ENCODE measurements at regions not wholly inside any gene's neighbourhood (a gene's known extent, or its start where the extent isn't known, plus 50 kb on each side); places are given as distances from the start of the nearest gene placed in this dataset.

DNA sequence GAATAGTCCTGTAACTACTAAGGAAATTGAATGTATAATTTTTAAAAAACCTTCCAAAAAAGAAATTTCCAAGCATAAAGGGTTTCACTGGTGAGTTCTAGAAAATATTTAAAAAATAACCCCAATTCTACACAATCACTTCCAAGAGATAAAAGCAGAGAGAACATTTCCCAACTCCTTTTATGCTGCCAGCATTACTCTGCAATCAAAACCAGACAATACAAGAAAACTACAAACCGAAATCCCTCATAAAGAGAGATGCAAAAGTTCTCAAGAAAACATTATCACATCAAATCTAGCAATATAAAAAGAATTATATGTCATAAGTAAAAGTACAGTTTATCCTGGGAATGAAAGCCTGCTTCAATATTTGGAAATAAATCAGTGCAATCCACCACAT lies 84.8 kb downstream of the OAT start:
- no CpG with 5 or more reads among the region's 1 CpG for WGBS (ENCODE audit: extremely low coverage, insufficient coverage, insufficient read length)
- H3K4me1 ChIP-seq (ENCODE audit: control insufficient read depth in 1 of 2, insufficient read depth in 2 of 2, low read length in 2 of 2), result no peaks in the 10 kb centered on the region
- H3K4me3 ChIP-seq (ENCODE audit: low read depth, low read length), result no peak overlapping the region
- H2BK120ac ChIP-seq (ENCODE audit: insufficient read depth, low read length, poor library complexity), result no peak overlapping the region
- H3K4ac ChIP-seq (ENCODE audit: low read depth, low read length), result no peak overlapping the region
- H3K36me3 ChIP-seq (ENCODE audit: control insufficient read depth in 1 of 2, insufficient read depth in 2 of 2, low read length in 2 of 2), result no peaks in the 10 kb centered on the region
- H2BK12ac ChIP-seq (ENCODE audit: low read length), result no peak overlapping the region
- H3K79me1 ChIP-seq (ENCODE audit: low read length), result no peaks in the 10 kb centered on the region
- H3K14ac ChIP-seq (ENCODE audit: low read length), result no peak overlapping the region
- H3K23ac ChIP-seq (ENCODE audit: low read length), result no peak overlapping the region
- peaks cover 5% of the 10 kb centered on the region for H3K9me3 ChIP-seq (ENCODE audit: insufficient read depth, low read depth, low read length)
- no peak overlapping the region for H3K4me2 ChIP-seq (ENCODE audit: low read length)
- no peak overlapping the region for H3K9ac ChIP-seq (ENCODE audit: low read length)
- no peak for DNase-seq
- no peak overlapping the region for H3K18ac ChIP-seq (ENCODE audit: low read length)
- H4K91ac ChIP-seq (ENCODE audit: low read depth, low read length), result no peak overlapping the region
- H3K27ac ChIP-seq (ENCODE audit: low read depth, low read length), result no peak overlapping the region
- H3K27me3 ChIP-seq (ENCODE audit: insufficient read depth, low read length), result no peaks in the 10 kb centered on the region
- H2AK5ac ChIP-seq (ENCODE audit: low read length), result no peak overlapping the region
- no peak overlapping the region for H2AFZ ChIP-seq (ENCODE audit: insufficient read depth, low read length, poor library complexity)
- no peak overlapping the region for H4K12ac ChIP-seq (ENCODE audit: low read depth, low read length)
- H4K8ac ChIP-seq (ENCODE audit: low read depth, low read length), result no peak overlapping the region
- H3K79me2 ChIP-seq (ENCODE audit: control insufficient read depth, insufficient read depth, low read length, poor library complexity), result no peaks in the 10 kb centered on the region
- no peak overlapping the region for H2BK5ac ChIP-seq (ENCODE audit: low read depth, low read length, poor library complexity)

DNA sequence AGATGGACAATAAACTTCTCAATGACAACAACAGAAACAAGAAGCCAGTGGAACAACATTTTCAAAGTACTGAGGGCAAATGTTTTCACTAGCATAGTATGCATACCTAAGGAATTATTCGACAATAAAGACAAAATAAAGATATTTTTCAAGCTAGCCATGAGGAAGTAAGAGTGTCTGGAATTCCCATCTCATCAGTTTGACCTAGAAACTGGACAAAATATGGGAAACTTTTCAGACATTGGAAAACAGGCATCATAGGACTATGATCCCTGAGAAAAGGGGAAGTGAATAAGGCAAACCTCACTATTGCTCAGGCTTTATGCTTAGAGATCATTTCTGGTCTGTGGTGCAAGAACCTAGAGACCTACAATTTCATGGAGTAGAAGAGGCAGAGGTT lies 86.3 kb downstream of the OAT start:
- H3K18ac ChIP-seq (ENCODE audit: low read length), result no peak overlapping the region
- peaks cover 5% of the 10 kb centered on the region for H3K9me3 ChIP-seq (ENCODE audit: insufficient read depth, low read depth, low read length)
- H3K4me2 ChIP-seq (ENCODE audit: low read length), result no peak overlapping the region
- DNase-seq, result peak in 1 of 2 donors; percentile 80
- H3K79me1 ChIP-seq (ENCODE audit: low read length), result no peaks in the 10 kb centered on the region
- H3K79me2 ChIP-seq (ENCODE audit: control insufficient read depth, insufficient read depth, low read length, poor library complexity), result no peaks in the 10 kb centered on the region
- no peak overlapping the region for H3K4ac ChIP-seq (ENCODE audit: low read depth, low read length)
- H2AK5ac ChIP-seq (ENCODE audit: low read length), result no peak overlapping the region
- no peaks in the 10 kb centered on the region for H3K36me3 ChIP-seq (ENCODE audit: control insufficient read depth in 1 of 2, insufficient read depth in 2 of 2, low read length in 2 of 2)
- H3K27me3 ChIP-seq (ENCODE audit: insufficient read depth, low read length), result no peaks in the 10 kb centered on the region
- no peak overlapping the region for H3K23ac ChIP-seq (ENCODE audit: low read length)
- no peaks in the 10 kb centered on the region for H3K4me1 ChIP-seq (ENCODE audit: control insufficient read depth in 1 of 2, insufficient read depth in 2 of 2, low read length in 2 of 2)
- H2AFZ ChIP-seq (ENCODE audit: insufficient read depth, low read length, poor library complexity), result no peak overlapping the region
- H2BK120ac ChIP-seq (ENCODE audit: insufficient read depth, low read length, poor library complexity), result no peak overlapping the region
- H4K8ac ChIP-seq (ENCODE audit: low read depth, low read length), result no peak overlapping the region
- H3K27ac ChIP-seq (ENCODE audit: low read depth, low read length), result no peak overlapping the region
- no peak overlapping the region for H2BK5ac ChIP-seq (ENCODE audit: low read depth, low read length, poor library complexity)
- no peak overlapping the region for H3K4me3 ChIP-seq (ENCODE audit: low read depth, low read length)
- no peak overlapping the region for H3K9ac ChIP-seq (ENCODE audit: low read length)
- no peak overlapping the region for H4K12ac ChIP-seq (ENCODE audit: low read depth, low read length)
- H2BK12ac ChIP-seq (ENCODE audit: low read length), result no peak overlapping the region
- no peak overlapping the region for H3K14ac ChIP-seq (ENCODE audit: low read length)
- no peak overlapping the region for H4K91ac ChIP-seq (ENCODE audit: low read depth, low read length)
- WGBS (ENCODE audit: extremely low coverage, insufficient coverage, insufficient read length), result no CpG with 5 or more reads among the region's 1 CpG

DNA sequence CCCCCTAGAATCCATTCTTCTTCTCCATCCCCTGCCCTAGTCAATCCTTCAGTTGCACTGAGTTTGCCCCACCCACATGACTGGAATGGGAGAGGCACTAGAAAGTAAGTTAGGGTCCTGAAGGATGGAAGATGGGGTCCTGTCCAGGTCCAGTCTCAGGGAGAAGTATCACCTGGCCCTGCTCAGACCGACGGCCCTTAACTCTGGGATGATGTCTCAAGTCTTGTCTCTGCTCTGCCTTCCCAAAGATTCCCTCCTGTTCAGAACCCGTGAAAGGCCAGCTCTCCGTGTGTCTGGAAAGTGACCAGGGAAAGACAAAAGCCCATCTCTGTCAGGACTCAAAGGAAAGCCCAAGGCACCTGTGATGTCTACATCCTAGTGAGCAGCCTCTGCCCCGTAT lies 88.8 kb downstream of the OAT start:
- no peak overlapping the region for H4K8ac ChIP-seq (ENCODE audit: low read depth, low read length)
- DNase-seq, result no peak
- H3K79me2 ChIP-seq (ENCODE audit: control insufficient read depth, insufficient read depth, low read length, poor library complexity), result no peaks in the 10 kb centered on the region
- no peak overlapping the region for H2AK5ac ChIP-seq (ENCODE audit: low read length)
- H2AFZ ChIP-seq (ENCODE audit: insufficient read depth, low read length, poor library complexity), result no peak overlapping the region
- no peak overlapping the region for H3K9ac ChIP-seq (ENCODE audit: low read length)
- H2BK12ac ChIP-seq (ENCODE audit: low read length), result no peak overlapping the region
- peaks cover 5% of the 10 kb centered on the region for H3K9me3 ChIP-seq (ENCODE audit: insufficient read depth, low read depth, low read length)
- no peaks in the 10 kb centered on the region for H3K4me1 ChIP-seq (ENCODE audit: control insufficient read depth in 1 of 2, insufficient read depth in 2 of 2, low read length in 2 of 2)
- no peak overlapping the region for H3K4me2 ChIP-seq (ENCODE audit: low read length)
- no peak overlapping the region for H3K18ac ChIP-seq (ENCODE audit: low read length)
- H3K4me3 ChIP-seq (ENCODE audit: low read depth, low read length), result no peak overlapping the region
- no peak overlapping the region for H4K12ac ChIP-seq (ENCODE audit: low read depth, low read length)
- no peak overlapping the region for H3K27ac ChIP-seq (ENCODE audit: low read depth, low read length)
- H2BK120ac ChIP-seq (ENCODE audit: insufficient read depth, low read length, poor library complexity), result no peak overlapping the region
- no peak overlapping the region for H4K91ac ChIP-seq (ENCODE audit: low read depth, low read length)
- no peak overlapping the region for H2BK5ac ChIP-seq (ENCODE audit: low read depth, low read length, poor library complexity)
- no peak overlapping the region for H3K23ac ChIP-seq (ENCODE audit: low read length)
- H3K14ac ChIP-seq (ENCODE audit: low read length), result no peak overlapping the region
- no peak overlapping the region for H3K4ac ChIP-seq (ENCODE audit: low read depth, low read length)
- no peaks in the 10 kb centered on the region for H3K36me3 ChIP-seq (ENCODE audit: control insufficient read depth in 1 of 2, insufficient read depth in 2 of 2, low read length in 2 of 2)
- WGBS (ENCODE audit: extremely low coverage, insufficient coverage, insufficient read length), result no CpG with 5 or more reads among the region's 5 CpGs
- no peaks in the 10 kb centered on the region for H3K79me1 ChIP-seq (ENCODE audit: low read length)
- no peaks in the 10 kb centered on the region for H3K27me3 ChIP-seq (ENCODE audit: insufficient read depth, low read length)

DNA sequence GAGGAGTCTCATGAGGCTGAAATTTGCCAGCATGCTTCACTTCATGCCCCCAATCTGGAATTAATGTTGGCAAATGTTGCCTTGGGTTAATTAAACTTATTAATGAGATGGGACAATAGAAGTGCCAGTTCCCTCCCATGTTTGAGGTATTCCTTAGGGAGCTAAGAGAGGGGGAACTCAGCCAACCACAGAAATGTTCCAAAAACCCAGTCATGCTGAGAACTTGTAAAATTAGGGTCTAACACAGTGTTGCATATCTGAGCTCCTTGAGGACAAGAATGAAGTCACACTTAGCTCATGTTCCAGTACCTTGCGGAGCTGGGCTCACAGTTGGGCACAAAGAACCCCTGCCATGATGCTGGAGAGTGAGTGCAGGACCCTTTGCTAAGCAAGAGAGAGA lies 89.4 kb downstream of the OAT start:
- Histone ChIP-seq H4K8ac (ENCODE audit: low read depth, low read length) (no peak overlapping the region), H3K14ac (ENCODE audit: low read length) (no peak overlapping the region), H2BK5ac (ENCODE audit: low read depth, low read length, poor library complexity) (no peak overlapping the region)

More for the DNA sequence above, 89.4 kb downstream of the OAT start:
- Histone ChIP-seq H4K12ac (ENCODE audit: low read depth, low read length) (no peak overlapping the region), H3K36me3 (ENCODE audit: control insufficient read depth in 1 of 2, insufficient read depth in 2 of 2, low read length in 2 of 2) (no peaks in the 10 kb centered on the region), H3K18ac (ENCODE audit: low read length) (no peak overlapping the region), H3K23ac (ENCODE audit: low read length) (no peak overlapping the region), H3K79me1 (ENCODE audit: low read length) (no peaks in the 10 kb centered on the region), H2AK5ac (ENCODE audit: low read length) (no peak overlapping the region), H3K4ac (ENCODE audit: low read depth, low read length) (no peak overlapping the region), H3K4me1 (ENCODE audit: control insufficient read depth in 1 of 2, insufficient read depth in 2 of 2, low read length in 2 of 2) (no peaks in the 10 kb centered on the region), H2AFZ (ENCODE audit: insufficient read depth, low read length, poor library complexity) (no peak overlapping the region), H2BK12ac (ENCODE audit: low read length) (no peak overlapping the region), H3K27me3 (ENCODE audit: insufficient read depth, low read length) (no peaks in the 10 kb centered on the region), H3K9me3 (ENCODE audit: insufficient read depth, low read depth, low read length) (peaks cover 6% of the 10 kb centered on the region), H3K79me2 (ENCODE audit: control insufficient read depth, insufficient read depth, low read length, poor library complexity) (no peaks in the 10 kb centered on the region), H3K9ac (ENCODE audit: low read length) (no peak overlapping the region), H2BK120ac (ENCODE audit: insufficient read depth, low read length, poor library complexity) (no peak overlapping the region), H3K4me3 (ENCODE audit: low read depth, low read length) (no peak overlapping the region), H4K91ac (ENCODE audit: low read depth, low read length) (no peak overlapping the region), H3K27ac (ENCODE audit: low read depth, low read length) (no peak overlapping the region), H3K4me2 (ENCODE audit: low read length) (no peak overlapping the region)
- no CpG with 5 or more reads among the region's 1 CpG for WGBS (ENCODE audit: extremely low coverage, insufficient coverage, insufficient read length)
- no peak for DNase-seq
